ENCODE measurements at regions not wholly inside any gene's neighbourhood (a gene's known extent, or its start where the extent isn't known, plus 50 kb on each side); places are given as distances from the start of the nearest gene placed in this dataset.

DNA sequence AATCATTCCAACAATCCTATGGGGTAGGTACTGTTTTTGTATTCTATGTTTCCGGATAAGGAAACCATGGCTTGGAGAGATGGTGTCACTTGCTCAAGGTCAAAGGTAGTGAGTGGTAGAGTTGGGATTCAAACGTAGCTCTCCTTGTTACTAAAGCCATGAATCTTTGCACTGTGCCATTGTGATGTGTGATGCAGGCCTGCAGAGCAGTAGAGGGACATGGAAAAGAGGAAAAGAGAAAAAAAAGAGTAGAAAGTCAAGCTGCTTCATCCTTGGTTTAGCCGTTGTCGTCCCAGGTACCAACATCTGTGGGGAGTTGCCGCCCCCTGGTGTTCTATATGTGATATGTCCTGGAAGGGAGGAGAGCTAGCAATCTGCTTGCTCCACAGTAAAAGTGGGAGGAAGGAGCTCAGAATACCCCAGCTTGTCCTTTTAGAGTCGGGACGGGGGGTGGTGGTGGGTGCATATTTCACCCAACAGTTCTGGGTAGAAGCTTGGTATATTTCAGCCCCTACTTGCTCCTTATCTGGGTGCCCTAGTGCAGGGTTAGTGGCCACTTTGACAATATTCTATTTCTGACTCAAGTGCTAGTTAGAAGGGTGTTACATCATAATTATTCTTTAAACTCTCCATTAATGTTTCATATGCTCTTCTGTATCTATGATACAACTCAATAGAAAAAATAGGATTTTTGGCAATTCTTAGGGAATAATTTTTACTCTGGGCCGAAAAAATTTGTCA lies 98.4 kb downstream of the EBNA1BP2 start:
- no peak overlapping the region for H3K4me3 ChIP-seq (ENCODE audit: low read depth, poor library complexity, severe bottlenecking)
- 18 to 24% methylated on average over 8 of the region's 8 CpGs for WGBS, 2 donors
- TF ChIP-seq, protein P1, sequence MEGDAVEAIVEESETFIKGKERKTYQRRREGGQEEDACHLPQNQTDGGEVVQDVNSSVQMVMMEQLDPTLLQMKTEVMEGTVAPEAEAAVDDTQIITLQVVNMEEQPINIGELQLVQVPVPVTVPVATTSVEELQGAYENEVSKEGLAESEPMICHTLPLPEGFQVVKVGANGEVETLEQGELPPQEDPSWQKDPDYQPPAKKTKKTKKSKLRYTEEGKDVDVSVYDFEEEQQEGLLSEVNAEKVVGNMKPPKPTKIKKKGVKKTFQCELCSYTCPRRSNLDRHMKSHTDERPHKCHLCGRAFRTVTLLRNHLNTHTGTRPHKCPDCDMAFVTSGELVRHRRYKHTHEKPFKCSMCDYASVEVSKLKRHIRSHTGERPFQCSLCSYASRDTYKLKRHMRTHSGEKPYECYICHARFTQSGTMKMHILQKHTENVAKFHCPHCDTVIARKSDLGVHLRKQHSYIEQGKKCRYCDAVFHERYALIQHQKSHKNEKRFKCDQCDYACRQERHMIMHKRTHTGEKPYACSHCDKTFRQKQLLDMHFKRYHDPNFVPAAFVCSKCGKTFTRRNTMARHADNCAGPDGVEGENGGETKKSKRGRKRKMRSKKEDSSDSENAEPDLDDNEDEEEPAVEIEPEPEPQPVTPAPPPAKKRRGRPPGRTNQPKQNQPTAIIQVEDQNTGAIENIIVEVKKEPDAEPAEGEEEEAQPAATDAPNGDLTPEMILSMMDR (IDR thresholded peaks at IDR 0.05), result peak in 1 of 3 donors; percentile 90
- TF ChIP-seq POLR2A (IDR thresholded peaks at IDR 0.05), result no peak
- DNase-seq (ENCODE audit: low spot score in 2 of 2), result peak; percentile 74 to 92
- intact Hi-C loops (cut with DNase I; ENCODE audit: low total_unique reads), result loop anchor here (5.0 to 10.0 kb wide), 4 partner anchors 141 to 499 kb away; no protein-coding TSS in a partner anchor

GRCh38 chr1:43072314-43072713 lies 99.8 kb downstream of the EBNA1BP2 start:
- DNase-seq (ENCODE audit: low spot score in 2 of 2), result peak in 1 of 2 donors; percentile 63
- no peak overlapping the region for H3K4me3 ChIP-seq (ENCODE audit: low read depth, poor library complexity, severe bottlenecking)
- 88 to 91% methylated on average over 4 of the region's 4 CpGs for WGBS, 2 donors
- intact Hi-C loops (cut with DNase I; ENCODE audit: low total_unique reads), result loop anchor here (5.0 to 10.0 kb wide), 4 partner anchors 140 to 498 kb away; no protein-coding TSS in a partner anchor
- TF ChIP-seq, protein P1 (IDR thresholded peaks at IDR 0.05), result no peak
- no peak for TF ChIP-seq POLR2A (IDR thresholded peaks at IDR 0.05)

DNA sequence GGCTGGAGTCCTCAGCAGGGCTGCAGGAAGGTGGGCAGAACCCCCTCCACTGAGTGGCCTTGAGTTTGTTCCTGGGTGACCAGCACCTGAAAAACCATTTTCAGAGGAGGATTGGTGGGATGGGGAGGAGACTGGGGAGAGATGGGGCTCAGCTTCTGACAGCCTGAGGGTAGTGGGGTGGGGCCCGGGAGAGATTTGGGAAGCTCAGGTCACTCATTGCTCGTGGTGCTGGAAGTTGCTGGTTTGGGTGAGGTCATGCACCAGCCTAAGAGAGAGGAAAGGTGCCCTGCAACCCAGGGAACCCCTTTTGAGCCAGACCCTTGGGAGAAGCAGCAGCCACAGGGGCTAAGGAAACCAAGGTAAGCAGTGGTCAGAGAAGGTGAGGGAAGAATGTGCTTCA lies 100.8 kb downstream of the EBNA1BP2 start:
- peak in 1 of 2 donors; percentile 50 for DNase-seq (ENCODE audit: low spot score in 2 of 2)
- intact Hi-C loops (cut with DNase I; ENCODE audit: low total_unique reads), result loop anchor here (5.0 to 10.0 kb wide), 4 partner anchors 139 to 496 kb away; no protein-coding TSS in a partner anchor
- no peak overlapping the region for H3K4me3 ChIP-seq (ENCODE audit: low read depth, poor library complexity, severe bottlenecking)
- no peak for TF ChIP-seq POLR2A (IDR thresholded peaks at IDR 0.05)
- TF ChIP-seq, protein P1 (IDR thresholded peaks at IDR 0.05), result no peak
- WGBS, 2 donors, result 58 to 81% methylated on average over 2 of the region's 2 CpGs

DNA sequence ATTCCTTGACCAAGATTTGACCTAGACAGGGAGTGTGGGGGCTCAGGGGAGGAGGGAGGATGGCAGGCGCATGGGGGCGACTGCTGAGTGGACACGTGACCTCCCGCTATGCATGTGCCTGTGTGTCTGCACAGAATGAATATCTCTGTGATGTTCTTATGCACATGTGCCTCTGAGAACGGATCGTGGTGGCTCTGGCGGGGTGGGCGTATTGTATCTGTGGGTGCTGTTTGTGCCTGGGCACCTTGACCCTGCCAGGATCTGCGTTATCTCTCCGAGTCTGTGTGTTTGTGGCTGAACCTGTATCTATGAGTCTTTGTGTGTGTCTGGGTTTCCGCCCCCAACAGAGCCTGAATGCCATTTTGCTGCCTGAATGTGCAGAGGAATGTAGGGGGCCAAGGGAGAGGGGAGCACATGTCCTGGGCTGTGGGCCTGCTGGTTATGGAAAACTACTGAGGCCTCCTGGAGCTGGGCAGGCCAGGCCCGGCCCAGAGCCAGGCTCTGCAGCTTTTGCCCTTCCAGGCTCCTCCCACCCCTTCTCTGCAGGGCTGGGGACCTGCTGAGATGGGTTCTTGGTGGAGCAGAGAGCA lies 102.5 kb downstream of the EBNA1BP2 start:
- intact Hi-C loops (cut with DNase I; ENCODE audit: low total_unique reads), result loop anchor here (5.0 to 10.0 kb wide), 4 partner anchors 137 to 495 kb away; no protein-coding TSS in a partner anchor
- WGBS, 2 donors, result 67 to 82% methylated on average over 12 of the region's 12 CpGs
- peak in 1 of 2 donors; percentile 82 for DNase-seq (ENCODE audit: low spot score in 2 of 2)
- H3K4me3 ChIP-seq (ENCODE audit: low read depth, poor library complexity, severe bottlenecking), result no peak overlapping the region
- TF ChIP-seq, protein P1 (IDR thresholded peaks at IDR 0.05), result no peak
- TF ChIP-seq POLR2A (IDR thresholded peaks at IDR 0.05), result no peak

- intact Hi-C loops (cut with DNase I; ENCODE audit: low total_unique reads), result no loop called here
- peak in 1 of 2 donors; percentile 77 for DNase-seq (ENCODE audit: low spot score in 2 of 2)
- WGBS, 2 donors, result 91 to 95% methylated on average over 5 to 6 of the region's 6 CpGs
- TF ChIP-seq, protein P1 (IDR thresholded peaks at IDR 0.05), result no peak
- no peak for TF ChIP-seq POLR2A (IDR thresholded peaks at IDR 0.05)
- no peak overlapping the region for H3K4me3 ChIP-seq (ENCODE audit: low read depth, poor library complexity, severe bottlenecking)
These were observed 103.2 kb downstream of the EBNA1BP2 start for GRCh38 chr1:43068911-43069310.
